GM19239 (cell line): ENCODE measurements at regions not wholly inside any gene's neighbourhood (a gene's known extent, or its start where the extent isn't known, plus 50 kb on each side); places are given as distances from the start of the nearest gene placed in this dataset.
"Not testable (repeated sequence)": the region's sequence is repeated elsewhere in the genome, so short reads cannot be mapped to it uniquely, and the experiment has no call there.

Source experiments
- DNase-seq: peaks from one replicate; pipeline ENCODE4 v3.0.0; 2011; ENCODE audit warnings: low spot score; ENCODE audit not compliant: insufficient read length
- FAIRE-seq: peaks from 2 replicates; lab custom pipeline; 2011; peaks lifted over from hg19 to GRCh38; lab: Jason Lieb, UNC

- DNase-seq (no peak), FAIRE-seq (no peak)
Measured at GRCh38 chr2:150806336-150806735, 318.9 kb upstream of the RND3 start.

DNA sequence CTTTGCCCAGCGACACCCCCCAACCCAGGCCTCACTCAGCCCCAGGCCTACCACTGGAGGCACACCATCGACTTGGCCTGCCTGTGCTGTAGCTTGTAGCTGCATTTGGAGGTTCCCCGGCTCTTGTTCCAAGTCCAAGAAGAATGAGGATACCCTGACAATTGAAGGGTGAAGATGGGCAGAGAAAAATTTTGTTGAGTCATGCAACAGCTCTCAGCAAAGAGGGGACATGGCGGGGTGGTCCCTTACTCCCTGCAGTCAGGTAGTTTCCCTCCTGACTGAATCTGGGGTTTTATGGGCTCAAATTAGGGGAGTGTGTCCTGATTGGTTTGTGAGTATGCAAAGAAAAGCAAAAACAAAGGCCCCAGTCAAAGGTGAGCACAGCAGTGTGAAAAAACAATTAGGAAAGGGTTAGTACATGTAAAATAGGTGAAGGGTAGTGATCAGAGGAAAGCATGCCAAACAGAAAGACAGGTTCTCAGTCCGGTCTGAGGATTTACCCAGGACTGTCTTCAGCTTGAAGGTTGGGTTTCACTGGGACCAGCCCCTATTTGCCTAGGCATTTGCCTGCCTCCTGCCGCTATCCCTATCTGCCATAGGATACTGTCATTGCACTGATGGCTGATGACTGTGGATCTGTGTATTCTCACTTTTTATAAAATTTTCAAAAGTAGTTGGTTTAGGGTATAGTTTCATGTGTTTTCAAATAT is 316.4 kb upstream of the RND3 start:
- DNase-seq (no peak), FAIRE-seq (no peak)

DNA sequence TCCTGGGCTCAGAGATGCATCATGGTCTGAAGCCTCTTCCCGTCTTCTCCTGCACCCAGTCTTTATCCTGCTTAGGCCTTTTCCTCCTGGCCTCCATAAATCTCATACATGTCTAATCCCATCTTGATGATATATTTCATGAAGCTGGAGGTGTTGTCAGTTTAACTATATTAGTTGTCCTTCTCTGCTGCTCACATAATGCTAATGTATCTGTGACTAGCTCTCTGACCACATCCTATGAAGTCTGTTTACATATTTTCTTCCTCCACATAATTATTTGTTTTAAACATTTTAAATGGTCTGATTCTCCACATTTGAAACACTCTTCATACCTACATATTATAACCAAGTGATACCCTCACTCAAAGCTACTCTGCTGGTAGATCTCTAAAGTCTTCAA is 315.2 kb upstream of the RND3 start:
- DNase-seq: no peak
- FAIRE-seq: no peak

DNA sequence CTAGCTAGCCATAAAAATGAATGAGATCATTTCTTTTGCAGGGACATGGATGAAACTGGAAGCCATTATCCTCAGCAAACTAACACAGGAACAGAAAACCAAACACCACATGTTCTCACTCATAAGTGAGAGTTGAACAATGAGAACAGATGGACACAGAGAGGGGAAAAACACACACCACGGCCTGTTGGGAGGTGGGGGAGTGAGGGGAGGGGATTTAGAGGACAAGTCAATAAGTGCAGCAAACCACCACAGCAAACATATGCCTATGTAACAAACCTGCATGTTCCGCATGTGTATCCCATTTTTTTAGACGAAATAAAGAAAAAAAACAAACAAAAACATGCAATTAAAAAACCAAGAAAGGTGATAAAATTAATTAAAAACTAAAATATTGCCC is 308.8 kb upstream of the RND3 start:
- not testable (repeated sequence) for FAIRE-seq, DNase-seq

DNA sequence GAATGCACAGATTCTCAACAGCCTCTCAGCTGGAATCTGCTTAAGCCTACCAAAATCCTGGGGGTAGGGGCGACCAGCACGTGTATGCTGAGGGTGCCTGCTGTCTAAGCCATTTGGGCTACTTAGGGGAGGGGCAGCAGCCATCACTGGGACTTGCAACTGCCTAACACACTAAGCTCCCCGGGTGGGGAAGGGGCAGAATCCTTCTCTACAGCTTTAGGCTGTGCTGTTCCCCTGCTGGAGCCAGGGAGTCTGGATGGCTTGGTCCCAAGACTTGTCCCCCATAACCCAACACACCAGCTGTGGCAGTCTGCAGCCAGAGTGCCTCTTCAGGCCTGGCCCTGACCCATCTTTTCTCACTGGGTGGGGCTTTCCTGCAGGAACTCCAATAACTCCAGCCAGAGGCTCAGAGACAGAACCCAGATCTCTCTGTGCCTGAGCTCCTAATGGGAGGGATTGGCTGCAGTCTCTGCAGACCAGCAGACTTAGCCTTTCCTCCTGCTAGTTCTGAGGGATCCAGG is 305.4 kb upstream of the RND3 start:
- FAIRE-seq (no peak), DNase-seq (no peak)

GRCh38 chr2:150791567-150791966 is 304.1 kb upstream of the RND3 start:
- FAIRE-seq: no peak
- no peak for DNase-seq

DNA sequence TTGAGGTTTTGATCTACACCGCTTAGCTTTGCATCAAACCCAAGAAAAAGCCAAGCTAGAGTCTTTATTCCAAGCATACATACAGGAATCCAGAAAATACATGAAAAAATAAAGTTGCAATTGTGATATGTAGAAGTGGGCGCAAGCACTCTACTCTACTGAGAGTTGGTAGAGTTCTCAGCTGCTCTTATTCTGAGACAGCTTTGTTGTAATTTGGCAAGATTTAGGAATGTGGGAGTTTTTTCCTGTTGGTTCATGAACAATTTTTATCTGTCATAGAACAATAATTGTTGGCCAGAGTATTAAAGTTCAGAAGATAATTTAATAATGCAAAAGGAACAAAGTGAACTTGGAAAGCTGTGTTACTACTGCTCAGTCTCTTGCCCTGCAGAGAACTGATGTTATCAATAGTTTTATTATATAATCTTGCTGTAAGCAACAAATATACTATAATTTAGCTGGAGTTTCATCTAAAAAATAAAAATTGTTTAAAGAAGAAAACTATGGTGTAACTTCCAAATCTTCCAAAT is 302.0 kb upstream of the RND3 start:
- no peak for FAIRE-seq
- no peak for DNase-seq

GRCh38 chr2:150788426-150789140 is 301.1 kb upstream of the RND3 start:
- DNase-seq: no peak
- FAIRE-seq: no peak

GRCh38 chr2:150787353-150788093 is 300.1 kb upstream of the RND3 start:
- FAIRE-seq (no peak), DNase-seq (no peak)

GRCh38 chr2:150784389-150784788 is 296.9 kb upstream of the RND3 start:
- FAIRE-seq: no peak

DNA sequence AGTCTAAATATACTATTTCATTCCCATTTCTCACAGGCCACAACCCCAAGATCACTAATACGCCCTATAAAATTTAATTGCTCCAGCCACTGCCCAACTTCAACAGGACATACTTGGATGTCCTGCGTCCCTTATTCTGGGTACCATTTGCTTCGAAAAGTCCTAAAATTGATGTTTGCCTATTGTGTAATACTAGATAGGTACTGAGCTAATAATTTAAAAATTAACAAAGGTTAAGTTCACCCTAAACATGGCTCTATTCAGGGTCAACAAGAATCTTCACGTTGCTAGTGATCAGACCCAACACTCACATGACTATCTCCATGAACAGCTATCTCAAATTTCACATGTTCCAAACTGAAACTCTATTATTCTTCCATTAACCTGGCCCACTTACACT is 296.4 kb upstream of the RND3 start:
- FAIRE-seq: no peak
- no peak for DNase-seq

More at GRCh38 chr2:150784389-150784788, 296.9 kb upstream of the RND3 start:
- no peak for DNase-seq

DNA sequence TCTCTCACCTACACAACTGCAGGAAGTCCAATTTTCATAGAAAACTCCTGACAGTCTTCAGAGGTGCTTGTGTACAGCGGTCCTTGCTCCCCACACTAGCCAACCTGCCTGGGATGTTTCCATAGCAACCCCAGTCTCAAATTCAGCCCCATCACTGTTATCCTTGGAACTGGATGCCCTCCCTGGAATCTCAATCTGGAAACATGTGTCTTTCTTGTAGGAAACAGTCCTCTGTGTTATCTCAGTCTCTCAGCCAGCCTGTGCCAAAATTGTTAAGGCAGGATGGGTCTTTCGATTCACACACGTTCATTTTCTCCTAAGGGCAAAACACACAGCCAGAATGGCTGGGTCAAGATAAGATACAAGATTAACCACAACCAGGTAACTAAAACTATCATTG is 295.5 kb upstream of the RND3 start:
- FAIRE-seq (no peak), DNase-seq (no peak)

DNA sequence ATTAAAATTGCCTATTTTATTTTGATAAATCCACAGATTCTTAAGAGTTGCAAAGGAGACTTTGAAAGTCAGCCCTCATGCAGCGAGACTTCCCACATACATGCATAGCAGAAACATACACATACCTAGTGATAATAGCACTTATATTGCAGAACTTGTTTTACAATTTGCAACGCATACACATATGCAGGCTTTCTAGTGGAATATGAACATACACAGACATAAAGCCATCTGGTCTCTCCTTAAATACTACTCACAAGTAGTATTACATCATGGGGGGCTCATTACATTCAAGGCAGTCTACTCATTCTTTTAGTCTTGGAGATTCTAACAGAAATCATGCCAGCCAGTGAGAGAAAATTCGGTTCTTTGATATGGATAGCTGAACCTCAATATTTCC is 295.1 kb upstream of the RND3 start:
- no peak for DNase-seq
- no peak for FAIRE-seq

- no peak for FAIRE-seq
Measured at GRCh38 chr2:150781142-150781541, 293.7 kb upstream of the RND3 start.

GRCh38 chr2:150778828-150779227 is 291.4 kb upstream of the RND3 start:
- DNase-seq (no peak), FAIRE-seq (no peak)

More at GRCh38 chr2:150781142-150781541, 293.7 kb upstream of the RND3 start:
- no peak for DNase-seq

DNA sequence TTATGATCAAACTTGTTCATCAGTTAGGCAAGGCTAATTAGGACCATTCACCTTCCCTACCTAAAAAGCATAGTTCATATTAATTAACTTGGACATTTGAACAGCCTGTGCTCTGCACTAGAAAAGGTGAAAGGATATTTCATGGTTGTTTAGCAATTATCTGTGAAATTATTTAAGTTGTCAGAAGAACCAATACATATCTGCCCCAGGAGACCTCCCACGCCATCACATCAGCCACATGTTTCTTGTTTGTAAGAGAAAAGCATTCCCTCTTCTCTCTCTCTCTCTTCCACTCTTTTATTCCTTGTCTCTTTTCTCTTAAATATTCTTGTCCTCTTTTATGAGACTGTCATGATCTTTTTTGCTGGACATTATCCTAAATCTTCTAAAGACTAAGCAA is 282.0 kb upstream of the RND3 start:
- FAIRE-seq: no peak
- DNase-seq: no peak

DNA sequence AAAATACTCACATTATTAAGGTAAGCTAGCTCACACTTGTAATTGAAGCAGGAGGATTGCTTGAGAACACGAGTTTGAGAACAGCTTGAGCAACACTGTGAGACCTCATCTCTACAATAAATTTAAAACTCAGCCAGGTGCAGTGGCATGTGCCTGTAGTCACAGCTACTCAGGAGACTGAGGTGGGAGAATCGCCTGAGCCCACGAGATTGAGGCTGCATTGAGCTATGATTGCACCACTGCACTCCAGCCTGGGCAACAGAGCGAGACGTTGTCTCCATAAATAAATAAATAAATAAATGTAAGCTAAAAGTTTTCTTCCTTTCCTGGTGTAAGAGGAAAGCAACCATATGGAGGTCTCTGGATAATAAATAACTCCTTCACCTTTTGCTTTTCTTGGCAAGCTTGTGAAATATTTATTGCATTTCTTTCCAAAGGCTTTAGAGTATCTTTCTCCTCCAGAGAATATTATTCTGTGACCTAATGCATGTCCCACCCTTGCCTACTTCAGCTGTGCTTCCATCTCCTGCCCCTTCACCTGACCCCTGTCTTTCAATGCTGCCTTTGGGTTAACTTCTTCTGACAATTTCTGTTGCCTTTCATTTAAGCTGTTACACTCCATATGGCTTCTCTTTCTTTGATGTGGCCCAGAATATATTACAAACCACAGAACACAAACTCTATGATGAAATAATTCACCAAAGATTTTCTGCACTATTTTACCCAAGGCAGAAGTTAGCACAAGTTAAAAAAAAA is 280.7 kb upstream of the RND3 start:
- no peak for DNase-seq
- no peak for FAIRE-seq

- no peak for DNase-seq
- FAIRE-seq: no peak
Measured at GRCh38 chr2:150762571-150762970, 275.1 kb upstream of the RND3 start.

DNA sequence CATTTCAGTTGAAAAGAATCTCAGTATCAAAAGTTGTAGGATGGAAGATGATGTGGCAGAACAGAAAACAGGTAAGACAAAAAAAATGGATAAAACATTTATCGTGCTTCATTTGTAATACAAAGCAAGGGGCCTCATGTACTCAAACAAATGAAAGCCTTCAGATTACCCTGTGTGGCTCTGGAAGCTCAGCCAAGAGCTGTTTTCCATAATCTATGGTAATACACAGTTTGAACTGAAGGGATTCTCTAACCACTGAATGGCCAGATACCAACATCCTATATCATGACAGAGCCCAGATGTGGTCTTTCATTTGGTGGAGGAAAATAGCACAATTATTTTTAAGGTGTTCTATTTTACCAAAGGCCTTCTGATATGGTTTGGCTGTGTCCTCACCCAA is 272.1 kb upstream of the RND3 start:
- DNase-seq: no peak
- FAIRE-seq: no peak

DNA sequence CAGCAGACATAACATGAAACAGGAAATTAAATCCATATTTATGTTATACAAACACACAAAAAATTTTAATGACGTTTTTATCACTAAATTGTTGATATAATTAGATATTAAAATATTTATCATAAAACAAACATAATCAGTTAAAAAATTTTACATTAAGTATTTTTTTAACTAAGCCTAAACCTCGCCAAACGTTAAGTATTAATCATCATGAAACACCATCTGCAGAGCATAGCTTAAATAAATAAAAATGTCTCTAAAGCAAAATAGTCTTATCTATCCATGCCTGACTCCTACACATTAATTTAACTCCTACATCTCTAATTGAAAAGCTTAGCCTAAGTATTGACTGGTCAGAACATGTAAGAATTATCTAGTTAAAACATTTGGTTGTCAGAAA is 271.6 kb upstream of the RND3 start:
- DNase-seq: no peak
- FAIRE-seq: no peak
